IPS-11a (cell line): ENCODE measurements at regions not wholly inside any gene's neighbourhood (a gene's known extent, or its start where the extent isn't known, plus 50 kb on each side); places are given as distances from the start of the nearest gene placed in this dataset.
"Not testable (repeated sequence)": the region's sequence is repeated elsewhere in the genome, so short reads cannot be mapped to it uniquely, and the experiment has no call there.

Experiments
- H3K4me3 ChIP-seq: one replicate; pipeline ENCODE4 v1.5.1; 2013; ENCODE audit warnings: low read depth, low read length, control low read depth

DNA sequence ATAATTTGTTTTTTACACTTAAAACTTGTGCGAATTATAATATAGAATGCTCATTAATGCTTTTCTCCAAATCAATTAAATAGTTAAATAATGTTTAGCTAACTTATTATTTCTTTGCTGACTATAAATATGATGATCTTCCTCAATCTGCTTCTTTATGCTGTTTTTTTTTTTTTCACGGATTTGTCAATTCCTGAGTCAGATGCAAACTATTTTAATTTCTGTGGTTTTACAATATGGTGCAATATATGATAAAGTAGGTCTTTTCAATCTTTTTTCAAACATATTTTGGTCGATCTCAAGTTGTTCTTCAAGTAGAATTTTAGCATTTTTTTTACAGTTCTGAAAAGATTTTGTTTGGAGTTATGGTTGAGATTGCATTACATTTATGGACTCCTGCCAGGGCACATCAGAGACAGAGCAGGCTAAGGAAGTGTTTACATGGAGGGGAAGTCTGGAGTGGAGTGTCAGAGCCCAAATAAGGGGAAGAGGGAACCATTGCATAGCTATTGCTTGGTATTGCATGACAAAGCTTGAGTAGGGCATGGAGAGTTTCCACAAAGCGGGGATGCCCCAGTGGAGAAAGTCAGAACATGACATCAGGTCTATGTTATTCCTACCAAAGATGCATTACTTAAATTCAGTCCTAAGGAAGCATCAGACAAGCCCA lies 204.4 kb downstream of the OTUD1 start:
- H3K4me3 ChIP-seq = no peak overlapping the region

DNA sequence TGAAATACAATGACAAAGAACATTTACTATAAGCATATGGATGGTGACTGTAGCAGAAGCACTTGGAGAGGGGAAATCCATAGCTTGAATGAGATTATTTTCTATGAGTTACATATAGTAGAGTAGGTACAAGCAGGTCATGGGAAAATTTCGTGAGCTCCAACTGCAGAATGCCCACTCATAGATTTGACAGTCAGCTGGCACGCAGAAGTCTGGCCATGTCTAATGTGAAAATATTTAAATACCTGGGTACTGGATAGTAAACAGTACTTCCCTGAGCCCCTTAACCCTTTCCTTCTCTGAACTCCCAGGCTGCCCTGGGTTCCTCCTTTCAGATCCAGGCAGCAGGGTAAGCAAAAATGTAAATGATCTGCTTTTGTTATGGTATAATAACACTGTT lies 209.7 kb downstream of the OTUD1 start:
- no peak overlapping the region for H3K4me3 ChIP-seq

DNA sequence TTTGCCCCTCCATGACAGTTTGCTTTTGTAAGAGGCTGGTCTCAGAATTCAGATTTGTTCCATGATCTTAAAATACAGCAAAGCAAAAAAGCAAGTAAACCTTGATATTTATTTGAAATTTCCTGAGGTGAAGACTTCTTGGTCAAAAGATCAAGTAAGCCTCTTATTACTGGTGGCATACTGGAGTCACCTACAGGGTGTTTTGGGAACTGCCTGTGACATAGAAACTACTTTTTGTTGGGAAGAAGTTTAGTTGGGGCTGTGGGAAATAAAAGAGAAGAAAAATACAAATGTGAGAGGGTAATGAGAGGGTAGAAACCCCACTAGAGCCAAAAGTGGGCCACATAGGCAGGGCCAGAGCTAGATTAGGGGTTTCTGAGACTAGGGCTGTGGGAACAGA lies 217.9 kb downstream of the OTUD1 start:
- no peak overlapping the region for H3K4me3 ChIP-seq

- no peak overlapping the region for H3K4me3 ChIP-seq
Measured at GRCh38 chr10:23657677-23658076, 218.8 kb downstream of the OTUD1 start.

DNA sequence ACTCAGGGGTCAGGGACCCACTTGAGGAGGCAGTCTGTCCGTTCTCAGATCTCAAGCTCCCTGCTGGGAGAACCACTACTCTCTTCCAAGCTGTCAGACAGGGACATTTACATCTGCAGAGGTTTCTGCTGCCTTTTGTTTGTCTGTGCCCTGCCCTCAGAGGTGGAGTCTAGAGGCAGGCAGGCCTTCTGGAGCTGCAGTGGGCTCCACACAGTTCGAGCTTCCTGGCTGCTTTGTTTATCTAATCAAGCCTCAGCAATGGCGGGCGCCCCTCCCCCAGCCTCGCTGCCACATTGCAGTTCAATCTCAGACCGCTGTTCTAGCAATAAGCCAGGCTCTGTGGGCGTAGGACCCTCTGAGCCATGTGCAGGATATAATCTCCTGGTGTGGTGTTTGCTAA lies 233.0 kb downstream of the OTUD1 start:
- not testable (repeated sequence) for H3K4me3 ChIP-seq

DNA sequence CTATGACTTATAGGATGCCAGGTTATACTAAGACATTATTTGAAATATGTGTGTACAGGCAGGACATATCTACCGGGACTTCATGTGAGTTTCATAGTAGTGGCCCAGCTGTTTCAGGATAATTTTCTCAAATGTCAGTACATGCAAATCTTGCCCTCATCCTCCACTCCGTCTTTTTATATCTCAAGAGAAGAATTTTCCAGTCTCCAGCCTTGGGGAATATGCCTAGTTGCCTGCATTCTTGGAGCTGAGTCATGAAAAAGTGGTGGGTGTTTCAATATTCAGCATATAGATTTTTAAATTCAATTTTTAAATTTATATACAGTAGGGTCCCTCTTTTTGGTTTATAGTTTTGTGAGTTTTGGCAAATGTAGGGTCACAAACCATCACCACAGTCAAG lies 236.7 kb downstream of the OTUD1 start:
- no peak overlapping the region for H3K4me3 ChIP-seq

GRCh38 chr10:23676296-23676695 lies 237.4 kb downstream of the OTUD1 start:
- no peak overlapping the region for H3K4me3 ChIP-seq

DNA sequence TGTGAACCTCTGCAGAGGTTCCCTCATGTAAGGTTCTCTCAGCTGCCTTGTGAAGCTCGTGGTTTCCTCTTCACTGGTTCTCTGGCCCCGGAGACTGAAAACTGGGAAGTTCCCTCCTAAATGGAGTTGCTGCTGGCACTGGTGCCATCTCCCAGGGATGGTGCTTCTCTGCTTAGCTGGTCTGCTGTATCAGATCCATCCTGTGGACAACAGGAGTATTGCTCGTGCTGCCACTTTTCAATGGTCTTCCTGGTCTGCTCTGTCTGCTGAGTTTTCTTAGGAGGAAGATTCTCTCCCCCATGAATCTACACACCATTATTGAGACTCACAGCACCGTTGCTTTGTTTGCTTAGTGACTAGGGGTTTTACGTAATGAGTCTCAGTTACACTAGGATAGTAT lies 247.8 kb downstream of the OTUD1 start:
- no peak overlapping the region for H3K4me3 ChIP-seq

DNA sequence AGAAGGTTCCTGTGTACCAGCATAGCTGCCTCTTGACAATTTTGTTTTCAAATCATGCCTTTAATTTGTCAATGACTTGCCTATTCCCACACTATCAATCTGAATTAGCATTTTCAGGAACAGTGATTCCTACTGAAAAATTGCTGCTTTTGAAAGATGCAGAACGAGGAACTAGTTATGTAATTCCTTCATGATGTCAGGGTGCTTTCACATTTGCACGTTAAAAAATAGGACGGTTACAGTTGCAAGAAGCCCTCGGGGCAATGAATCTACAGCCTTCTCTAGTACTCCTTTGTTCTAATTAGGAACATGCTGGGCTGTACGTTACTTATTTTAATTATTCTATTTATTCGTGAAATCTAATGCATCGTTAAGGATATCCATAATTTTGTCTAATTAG lies 253.9 kb downstream of the OTUD1 start:
- H3K4me3 ChIP-seq = no peak overlapping the region

- H3K4me3 ChIP-seq = no peak overlapping the region
Measured at GRCh38 chr10:23693501-23693901, 254.6 kb downstream of the OTUD1 start.

- H3K4me3 ChIP-seq = peak overlapping the region; percentile 54
Measured at GRCh38 chr10:23693925-23694324, 255.1 kb downstream of the OTUD1 start.

GRCh38 chr10:23694446-23694920 lies 255.6 kb downstream of the OTUD1 start:
- peak overlapping the region; percentile 54 for H3K4me3 ChIP-seq

DNA sequence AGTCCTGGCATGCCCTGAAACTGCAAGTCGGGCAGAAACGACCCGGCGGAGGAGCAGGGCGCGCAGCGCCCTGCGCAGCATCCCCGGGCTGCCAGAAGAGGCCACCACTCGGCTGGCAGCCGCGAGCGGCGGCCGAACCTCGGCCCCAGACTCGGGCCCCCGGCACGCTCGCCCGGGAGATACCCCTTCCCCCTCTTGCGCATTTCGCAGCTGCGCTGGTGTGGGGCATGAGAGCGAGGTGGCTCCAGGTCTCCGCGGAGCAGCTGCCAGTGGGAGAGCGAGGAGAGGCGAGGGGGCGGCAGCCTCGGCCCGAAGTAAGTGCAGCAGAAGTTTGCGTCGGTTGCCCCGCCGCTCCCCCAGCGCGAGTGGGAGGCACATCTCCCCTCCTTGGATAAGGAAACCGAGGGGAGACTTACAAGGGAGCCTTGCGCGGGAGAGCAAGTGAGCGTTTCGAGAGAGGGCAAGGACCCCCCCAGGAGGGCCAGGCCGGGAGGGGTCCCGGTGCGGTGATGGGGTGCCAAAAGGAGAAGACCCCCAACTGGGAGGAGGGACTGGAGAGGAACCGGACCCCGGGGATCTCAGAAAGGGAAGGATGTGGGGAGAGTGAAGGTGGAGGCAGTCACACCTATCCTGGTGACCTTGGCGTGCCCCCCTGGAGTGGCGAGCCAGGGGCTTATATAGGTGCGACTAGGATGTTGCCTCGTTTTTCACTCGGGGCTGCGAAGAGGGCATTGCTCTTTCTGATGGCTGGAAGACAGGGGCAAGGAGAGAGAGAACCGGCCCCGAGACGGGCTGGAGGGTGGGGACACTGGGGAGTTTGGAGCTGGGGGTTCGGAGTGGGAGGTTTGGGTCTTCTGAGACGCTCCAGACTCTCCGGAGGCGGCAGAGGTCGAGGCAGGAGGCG lies 256.3 kb downstream of the OTUD1 start:
- peak overlapping the region; percentile 54 for H3K4me3 ChIP-seq

GRCh38 chr10:23695825-23696420 lies 257.0 kb downstream of the OTUD1 start:
- H3K4me3 ChIP-seq = peak overlapping the region; percentile 8

DNA sequence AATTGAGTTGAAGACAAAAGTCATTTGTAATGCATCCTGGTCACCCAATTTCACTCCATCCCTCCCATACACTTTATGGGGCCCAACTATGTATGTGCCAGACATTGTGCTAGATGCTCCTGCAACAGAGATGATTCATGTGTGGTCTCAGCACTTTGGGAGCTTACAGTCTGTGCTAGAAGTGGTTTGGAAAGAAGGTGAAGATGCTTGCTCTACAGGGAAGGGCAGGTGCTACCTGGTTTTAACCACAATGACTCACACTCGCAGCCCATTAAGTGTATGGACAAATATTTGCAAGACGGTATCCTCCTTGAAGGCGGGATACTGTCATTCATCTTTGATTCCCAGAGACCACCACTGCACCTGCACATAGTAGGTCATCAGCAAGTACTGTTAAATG lies 257.6 kb downstream of the OTUD1 start:
- no peak overlapping the region for H3K4me3 ChIP-seq

DNA sequence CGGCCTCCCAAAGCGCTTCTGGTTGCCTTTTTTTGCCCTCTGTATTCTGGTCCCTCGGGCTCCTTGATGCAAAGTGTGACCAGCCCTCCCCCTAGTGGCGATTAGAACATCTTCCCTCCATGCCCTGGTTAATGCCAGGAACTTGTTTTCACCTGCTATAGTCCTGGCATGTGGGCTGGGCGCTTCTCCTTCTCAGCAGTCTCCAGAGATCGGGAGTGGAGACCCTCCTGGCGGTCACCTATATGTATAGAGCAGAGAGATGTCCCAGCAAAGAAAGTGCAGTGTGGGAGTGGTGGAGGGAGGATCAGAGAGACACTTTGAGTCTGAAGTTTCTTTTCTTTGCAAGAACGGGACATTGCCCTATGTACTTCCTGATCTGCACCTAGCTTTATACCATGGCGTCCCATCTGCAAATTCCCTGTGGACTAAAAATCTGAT lies 264.1 kb downstream of the OTUD1 start:
- no peak overlapping the region for H3K4me3 ChIP-seq

- H3K4me3 ChIP-seq = no peak overlapping the region
Measured at GRCh38 chr10:23715363-23715762, 276.5 kb downstream of the OTUD1 start.

GRCh38 chr10:23717913-23718312 lies 279.0 kb downstream of the OTUD1 start:
- H3K4me3 ChIP-seq = no peak overlapping the region

- no peak overlapping the region for H3K4me3 ChIP-seq
Measured at GRCh38 chr10:23718946-23719345, 280.1 kb downstream of the OTUD1 start.

DNA sequence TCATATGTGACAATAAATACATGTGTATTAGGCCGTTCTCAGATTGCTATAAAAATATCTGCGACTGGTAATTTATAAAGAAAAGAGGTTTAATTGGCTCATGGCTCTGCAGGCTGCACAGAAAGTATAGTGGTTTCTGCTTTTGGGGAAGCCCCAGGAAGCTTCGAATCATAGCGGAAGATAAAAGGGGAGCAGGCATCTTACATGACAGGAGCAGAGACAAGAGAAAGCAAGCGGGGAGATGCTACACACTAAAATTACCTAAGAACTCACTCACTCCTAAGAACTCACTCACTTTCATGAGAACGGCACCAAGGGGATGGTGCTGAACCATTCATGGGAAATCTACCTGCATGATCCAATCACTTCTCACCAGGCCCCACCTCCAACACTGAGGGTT lies 284.9 kb downstream of the OTUD1 start:
- H3K4me3 ChIP-seq = no peak overlapping the region

DNA sequence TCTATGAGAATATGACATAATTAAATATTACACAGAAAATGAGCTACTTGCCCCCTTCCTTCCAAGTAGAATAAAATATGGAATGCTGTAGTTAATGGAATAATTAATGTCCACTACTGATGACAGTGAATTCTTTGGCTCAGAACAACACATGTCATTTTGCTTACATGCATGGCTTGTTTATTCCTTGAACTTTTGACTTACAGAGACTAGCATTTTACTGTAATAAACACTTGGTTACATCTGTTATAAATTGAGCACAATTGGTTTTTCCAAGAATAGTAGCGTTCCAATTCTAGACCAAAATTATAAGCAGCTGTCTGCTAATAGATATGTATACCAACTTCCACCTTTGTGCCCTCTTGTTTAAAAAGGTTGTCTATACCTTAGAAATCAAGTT lies 286.7 kb downstream of the OTUD1 start:
- no peak overlapping the region for H3K4me3 ChIP-seq

DNA sequence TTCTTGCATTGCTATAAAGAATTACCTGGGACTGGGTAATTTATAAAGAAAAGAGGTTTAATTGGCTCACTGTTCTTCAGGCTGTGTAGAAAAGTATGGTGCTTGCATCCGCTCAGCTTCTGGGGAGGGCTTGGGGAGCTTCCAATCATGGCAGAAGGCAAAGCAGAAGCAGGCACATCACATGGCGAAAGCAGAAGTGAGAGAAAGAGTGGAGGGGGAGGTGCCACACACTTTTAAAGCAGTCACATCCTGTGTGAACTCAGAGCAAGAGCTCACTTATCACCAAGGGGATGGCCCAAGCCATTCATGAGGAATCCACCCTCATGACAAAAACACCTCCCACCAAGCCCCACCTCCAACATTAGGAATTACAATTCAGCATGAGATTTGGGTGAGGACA lies 303.5 kb downstream of the OTUD1 start:
- no peak overlapping the region for H3K4me3 ChIP-seq
